ENCODE measurements at regions not wholly inside any gene's neighbourhood (a gene's known extent, or its start where the extent isn't known, plus 50 kb on each side); places are given as distances from the start of the nearest gene placed in this dataset.

GRCh38 chr3:38968891-38969290 is 82.9 kb downstream of the SCN11A start:
- no peak overlapping the region for H3K4me3 ChIP-seq (ENCODE audit: low read length in 2 of 2)
- H3K36me3 ChIP-seq (ENCODE audit: control insufficient read depth in 1 of 2, insufficient read depth in 2 of 2, low read length in 1 of 2) = no peaks in the 10 kb centered on the region
- H3K27me3 ChIP-seq (ENCODE audit: control insufficient read depth in 1 of 2, insufficient read depth in 2 of 2, low read length in 1 of 2) = no peaks in the 10 kb centered on the region
- 32 to 34% methylated on average over 2 of the region's 2 CpGs for WGBS, 2 donors
- DNase-seq (no peak), ATAC-seq (ENCODE audit: low FRiP score) (no peak)
- intact Hi-C loops (cut with DNase I) = no loop called here
- H3K27ac ChIP-seq (ENCODE audit: low read depth in 1 of 2, low read length in 2 of 2) = no peak overlapping the region
- no peaks in the 10 kb centered on the region for H3K9me3 ChIP-seq (ENCODE audit: control insufficient read depth, low read length)
- H3K4me1 ChIP-seq (ENCODE audit: control insufficient read depth in 1 of 2, insufficient read depth in 2 of 2, low read length in 2 of 2) = no peaks in the 10 kb centered on the region

GRCh38 chr3:38968403-38968802 is 83.3 kb downstream of the SCN11A start:
- no peaks in the 10 kb centered on the region for H3K27me3 ChIP-seq (ENCODE audit: control insufficient read depth in 1 of 2, insufficient read depth in 2 of 2, low read length in 1 of 2)
- intact Hi-C loops (cut with DNase I) = no loop called here
- no peak for ATAC-seq (ENCODE audit: low FRiP score)
- H3K4me1 ChIP-seq (ENCODE audit: control insufficient read depth in 1 of 2, insufficient read depth in 2 of 2, low read length in 2 of 2) = no peaks in the 10 kb centered on the region
- H3K36me3 ChIP-seq (ENCODE audit: control insufficient read depth in 1 of 2, insufficient read depth in 2 of 2, low read length in 1 of 2) = no peaks in the 10 kb centered on the region
- WGBS, 2 donors = 81 to 82% methylated on average over 4 of the region's 4 CpGs
- no peak overlapping the region for H3K27ac ChIP-seq (ENCODE audit: low read depth in 1 of 2, low read length in 2 of 2)
- H3K9me3 ChIP-seq (ENCODE audit: control insufficient read depth, low read length) = no peaks in the 10 kb centered on the region
- DNase-seq = no peak
- H3K4me3 ChIP-seq (ENCODE audit: low read length in 2 of 2) = no peak overlapping the region

- Histone ChIP-seq H3K27me3 (ENCODE audit: control insufficient read depth in 1 of 2, insufficient read depth in 2 of 2, low read length in 1 of 2) (no peaks in the 10 kb centered on the region), H3K9me3 (ENCODE audit: control insufficient read depth, low read length) (no peaks in the 10 kb centered on the region), H3K27ac (ENCODE audit: low read depth in 1 of 2, low read length in 2 of 2) (no peak overlapping the region), H3K4me1 (ENCODE audit: control insufficient read depth in 1 of 2, insufficient read depth in 2 of 2, low read length in 2 of 2) (no peaks in the 10 kb centered on the region), H3K36me3 (ENCODE audit: control insufficient read depth in 1 of 2, insufficient read depth in 2 of 2, low read length in 1 of 2) (no peaks in the 10 kb centered on the region), H3K4me3 (ENCODE audit: low read length in 2 of 2) (no peak overlapping the region)
- 76 to 80% methylated on average over 1 of the region's 1 CpG for WGBS, 2 donors
- DNase-seq (no peak), ATAC-seq (ENCODE audit: low FRiP score) (no peak)
- intact Hi-C loops (cut with DNase I) = no loop called here
Observed at GRCh38 chr3:38967693-38967989, 84.1 kb downstream of the SCN11A start.

GRCh38 chr3:38966811-38967692 is 84.7 kb downstream of the SCN11A start:
- no peaks in the 10 kb centered on the region for H3K27me3 ChIP-seq (ENCODE audit: control insufficient read depth in 1 of 2, insufficient read depth in 2 of 2, low read length in 1 of 2)
- no peaks in the 10 kb centered on the region for H3K4me1 ChIP-seq (ENCODE audit: control insufficient read depth in 1 of 2, insufficient read depth in 2 of 2, low read length in 2 of 2)
- intact Hi-C loops (cut with DNase I) = no loop called here
- H3K36me3 ChIP-seq (ENCODE audit: control insufficient read depth in 1 of 2, insufficient read depth in 2 of 2, low read length in 1 of 2) = no peaks in the 10 kb centered on the region
- H3K4me3 ChIP-seq (ENCODE audit: low read length in 2 of 2) = no peak overlapping the region
- H3K9me3 ChIP-seq (ENCODE audit: control insufficient read depth, low read length) = no peaks in the 10 kb centered on the region
- no peak for DNase-seq
- ATAC-seq (ENCODE audit: low FRiP score) = no peak
- no peak overlapping the region for H3K27ac ChIP-seq (ENCODE audit: low read depth in 1 of 2, low read length in 2 of 2)
- 78 to 79% methylated on average over 4 of the region's 4 CpGs for WGBS, 2 donors

- intact Hi-C loops (cut with DNase I) = no loop called here
- 85 to 87% methylated on average over 4 of the region's 4 CpGs for WGBS, 2 donors
- Histone ChIP-seq H3K27ac (ENCODE audit: low read depth in 1 of 2, low read length in 2 of 2) (no peak overlapping the region), H3K4me1 (ENCODE audit: control insufficient read depth in 1 of 2, insufficient read depth in 2 of 2, low read length in 2 of 2) (no peaks in the 10 kb centered on the region), H3K27me3 (ENCODE audit: control insufficient read depth in 1 of 2, insufficient read depth in 2 of 2, low read length in 1 of 2) (no peaks in the 10 kb centered on the region), H3K4me3 (ENCODE audit: low read length in 2 of 2) (no peak overlapping the region), H3K36me3 (ENCODE audit: control insufficient read depth in 1 of 2, insufficient read depth in 2 of 2, low read length in 1 of 2) (no peaks in the 10 kb centered on the region), H3K9me3 (ENCODE audit: control insufficient read depth, low read length) (no peaks in the 10 kb centered on the region)
- no peak for ATAC-seq (ENCODE audit: low FRiP score)
- no peak for DNase-seq
Observed at GRCh38 chr3:38964646-38965045, 87.1 kb downstream of the SCN11A start.

GRCh38 chr3:38964204-38964603 is 87.5 kb downstream of the SCN11A start:
- no peak for DNase-seq
- Histone ChIP-seq H3K36me3 (ENCODE audit: control insufficient read depth in 1 of 2, insufficient read depth in 2 of 2, low read length in 1 of 2) (no peaks in the 10 kb centered on the region), H3K27ac (ENCODE audit: low read depth in 1 of 2, low read length in 2 of 2) (no peak overlapping the region), H3K9me3 (ENCODE audit: control insufficient read depth, low read length) (no peaks in the 10 kb centered on the region), H3K4me3 (ENCODE audit: low read length in 2 of 2) (no peak overlapping the region), H3K4me1 (ENCODE audit: control insufficient read depth in 1 of 2, insufficient read depth in 2 of 2, low read length in 2 of 2) (no peaks in the 10 kb centered on the region), H3K27me3 (ENCODE audit: control insufficient read depth in 1 of 2, insufficient read depth in 2 of 2, low read length in 1 of 2) (no peaks in the 10 kb centered on the region)
- no peak for ATAC-seq (ENCODE audit: low FRiP score)
- intact Hi-C loops (cut with DNase I) = no loop called here
- WGBS, 2 donors = 87 to 88% methylated on average over 5 of the region's 5 CpGs

- Histone ChIP-seq H3K27me3 (ENCODE audit: control insufficient read depth in 1 of 2, insufficient read depth in 2 of 2, low read length in 1 of 2) (no peaks in the 10 kb centered on the region), H3K4me3 (ENCODE audit: low read length in 2 of 2) (no peak overlapping the region), H3K36me3 (ENCODE audit: control insufficient read depth in 1 of 2, insufficient read depth in 2 of 2, low read length in 1 of 2) (no peaks in the 10 kb centered on the region), H3K9me3 (ENCODE audit: control insufficient read depth, low read length) (no peaks in the 10 kb centered on the region), H3K4me1 (ENCODE audit: control insufficient read depth in 1 of 2, insufficient read depth in 2 of 2, low read length in 2 of 2) (no peaks in the 10 kb centered on the region), H3K27ac (ENCODE audit: low read depth in 1 of 2, low read length in 2 of 2) (no peak overlapping the region)
- intact Hi-C loops (cut with DNase I) = no loop called here
- WGBS, 2 donors = 8 to 10% methylated on average over 5 of the region's 5 CpGs
- DNase-seq = peak in 1 of 2 donors; percentile 68
- ATAC-seq (ENCODE audit: low FRiP score) = peak; percentile 80
Observed at GRCh38 chr3:38960953-38961622, 90.7 kb downstream of the SCN11A start.

GRCh38 chr3:38960042-38960622 is 91.6 kb downstream of the SCN11A start:
- WGBS, 2 donors = 68 to 72% methylated on average over 8 of the region's 8 CpGs
- Histone ChIP-seq H3K27ac (ENCODE audit: low read depth in 1 of 2, low read length in 2 of 2) (no peak overlapping the region), H3K4me3 (ENCODE audit: low read length in 2 of 2) (no peak overlapping the region), H3K9me3 (ENCODE audit: control insufficient read depth, low read length) (no peaks in the 10 kb centered on the region), H3K27me3 (ENCODE audit: control insufficient read depth in 1 of 2, insufficient read depth in 2 of 2, low read length in 1 of 2) (no peaks in the 10 kb centered on the region), H3K36me3 (ENCODE audit: control insufficient read depth in 1 of 2, insufficient read depth in 2 of 2, low read length in 1 of 2) (no peaks in the 10 kb centered on the region), H3K4me1 (ENCODE audit: control insufficient read depth in 1 of 2, insufficient read depth in 2 of 2, low read length in 2 of 2) (no peaks in the 10 kb centered on the region)
- intact Hi-C loops (cut with DNase I) = no loop called here
- no peak for ATAC-seq (ENCODE audit: low FRiP score)
- DNase-seq = no peak

Measured in aorta (tissue), 5 donors.